H9 (cell line): ENCODE measurements at regions not wholly inside any gene's neighbourhood (a gene's known extent, or its start where the extent isn't known, plus 50 kb on each side); places are given as distances from the start of the nearest gene placed in this dataset.

ENCODE experiments used
- DNase-seq: peaks from one replicate; pipeline ENCODE4 v3.0.0-alpha.2; 2017
- H2AFZ ChIP-seq: one replicate; pipeline ENCODE4 v1.6.1; 2013; ENCODE audit warnings: mild to moderate bottlenecking, low read length, control low read depth, moderate library complexity
- H2AK5ac ChIP-seq: 2 replicates; pipeline ENCODE4 v1.6.1; 2013; ENCODE audit warnings: low read length, control low read depth, mixed read lengths; ENCODE audit not compliant: insufficient read length
- H2BK120ac ChIP-seq: one replicate; pipeline ENCODE4 v1.6.1; 2013; ENCODE audit warnings: low read depth, mild to moderate bottlenecking, low read length, control low read depth, inconsistent platforms; ENCODE audit not compliant: poor library complexity, severe bottlenecking
- H2BK12ac ChIP-seq: 2 replicates; pipeline ENCODE4 v1.6.1; 2013; ENCODE audit warnings: low read length, control low read depth, mixed read lengths, low read depth; ENCODE audit not compliant: insufficient read length
- H2BK15ac ChIP-seq: 2 replicates; pipeline ENCODE4 v1.6.1; 2013; ENCODE audit warnings: low read depth, low read length, control low read depth
- H2BK20ac ChIP-seq: one replicate; pipeline ENCODE4 v1.6.1; 2013; ENCODE audit warnings: low read depth, mild to moderate bottlenecking, low read length, control low read depth, inconsistent platforms; ENCODE audit not compliant: poor library complexity, severe bottlenecking
- H2BK5ac ChIP-seq: 2 replicates; pipeline ENCODE4 v1.6.1; 2013; ENCODE audit warnings: low read length, control low read depth, mixed read lengths; ENCODE audit not compliant: insufficient read length
- H3K14ac ChIP-seq: 2 replicates; pipeline ENCODE4 v1.6.1; 2013; ENCODE audit warnings: low read length, control low read depth; ENCODE audit not compliant: insufficient read depth
- H3K18ac ChIP-seq: 2 replicates; pipeline ENCODE4 v1.6.1; 2013; ENCODE audit warnings: low read depth, mild to moderate bottlenecking, mixed read lengths, low read length, control low read depth; ENCODE audit not compliant: insufficient read length
- H3K23ac ChIP-seq: 2 replicates; pipeline ENCODE4 v1.6.1; 2013; ENCODE audit warnings: low read length, control low read depth, mixed read lengths, low read depth; ENCODE audit not compliant: insufficient read length
- H3K23me2 ChIP-seq: 2 replicates; pipeline ENCODE4 v1.6.1; 2013; ENCODE audit warnings: low read depth, mild to moderate bottlenecking, mixed read lengths, low read length, control low read depth; ENCODE audit not compliant: insufficient read length, poor library complexity, severe bottlenecking
- H3K27ac ChIP-seq: 2 replicates; pipeline ENCODE4 v1.5.1; 2013; ENCODE audit warnings: low read length, control low read depth, mixed read lengths, low read depth; ENCODE audit not compliant: insufficient read length
- H3K27me3 ChIP-seq: 2 replicates; pipeline ENCODE4 v1.6.1; 2013; ENCODE audit warnings: low read length, control low read depth, inconsistent platforms; ENCODE audit not compliant: insufficient read depth
- H3K4ac ChIP-seq: 2 replicates; pipeline ENCODE4 v1.6.1; 2013; ENCODE audit warnings: low read depth, mild to moderate bottlenecking, control low read depth, inconsistent platforms, low read length, moderate library complexity
- H3K4me1 ChIP-seq: 2 replicates; pipeline ENCODE4 v1.6.1; 2013; ENCODE audit warnings: low read length, control low read depth, inconsistent platforms; ENCODE audit not compliant: insufficient read depth
- H3K4me2 ChIP-seq: 2 replicates; pipeline ENCODE4 v1.6.1; 2013; ENCODE audit warnings: low read length, control low read depth, mixed read lengths; ENCODE audit not compliant: insufficient read length, insufficient read depth
- H3K56ac ChIP-seq: 2 replicates; pipeline ENCODE4 v1.6.1; 2013; ENCODE audit warnings: low read depth, mild to moderate bottlenecking, mixed read lengths, low read length, control low read depth; ENCODE audit not compliant: insufficient read length
- H3K79me1 ChIP-seq: 2 replicates; pipeline ENCODE4 v1.6.1; 2013; ENCODE audit warnings: low read depth, mild to moderate bottlenecking, moderate library complexity, low read length, control low read depth, inconsistent platforms; ENCODE audit not compliant: insufficient read depth, poor library complexity, severe bottlenecking
- H3K79me2 ChIP-seq: 2 replicates; pipeline ENCODE4 v1.6.1; 2013; ENCODE audit warnings: low read length, control low read depth, inconsistent platforms; ENCODE audit not compliant: insufficient read depth
- H3K9ac ChIP-seq: 2 replicates; pipeline ENCODE4 v1.6.1; 2013; ENCODE audit warnings: low read length, control low read depth, mixed read lengths; ENCODE audit not compliant: insufficient read length; ENCODE audit errors: extremely low read depth
- H3K9me3 ChIP-seq: one replicate; pipeline ENCODE4 v1.6.1; 2013; ENCODE audit warnings: low read depth, low read length, inconsistent platforms; ENCODE audit not compliant: control insufficient read depth
- H3T11ph ChIP-seq: one replicate; pipeline ENCODE4 v1.6.1; 2013; ENCODE audit warnings: mild to moderate bottlenecking, low read length, control low read depth, inconsistent platforms
- H4K20me1 ChIP-seq: one replicate; pipeline ENCODE4 v1.6.1; 2013; ENCODE audit not compliant: control insufficient read depth, insufficient read length, insufficient read depth
- H4K5ac ChIP-seq: 2 replicates; pipeline ENCODE4 v1.6.1; 2013; ENCODE audit warnings: low read depth, mild to moderate bottlenecking, mixed read lengths, low read length, control low read depth; ENCODE audit not compliant: insufficient read length
- H4K8ac ChIP-seq: replicated peaks from 2 replicates; pipeline ENCODE4 v1.6.1; 2013; ENCODE audit warnings: low read length, control low read depth, mixed read lengths, low read depth; ENCODE audit not compliant: insufficient read length
- H4K91ac ChIP-seq: 2 replicates; pipeline ENCODE4 v1.6.1; 2013; ENCODE audit warnings: low read depth, mild to moderate bottlenecking, moderate library complexity, mixed read lengths, low read length, control low read depth; ENCODE audit not compliant: insufficient read length
- H3K27ac Mint-ChIP-seq, 3 experiments: 2 replicates in 2 of 3; 3 replicates in 1 of 3; pipeline ENCODE4 v1.8.0; 2020 to 2021; ENCODE audit warnings: mixed read lengths in 3 of 3, mild to moderate bottlenecking in 1 of 3, moderate library complexity in 1 of 3
- H3K27me3 Mint-ChIP-seq: 2 replicates; pipeline ENCODE4 v1.8.0; 2021; ENCODE audit warnings: low read depth, mild to moderate bottlenecking, moderate library complexity, mixed read lengths
- H3K36me3 Mint-ChIP-seq, 3 experiments: 2 replicates in 2 of 3; 3 replicates in 1 of 3; pipeline ENCODE4 v1.8.0; 2020 to 2021; ENCODE audit warnings: low read depth in 3 of 3, mixed read lengths in 3 of 3; ENCODE audit not compliant: insufficient read depth in 1 of 3
- H3K4me1 Mint-ChIP-seq, 2 experiments: 2 replicates each; pipeline ENCODE4 v1.8.0; 2020; ENCODE audit warnings: mixed read lengths in 2 of 2
- H3K4me3 Mint-ChIP-seq, 2 experiments: 2 replicates in 1 of 2; 3 replicates in 1 of 2; pipeline ENCODE4 v1.8.0; 2020 to 2021; ENCODE audit warnings: mild to moderate bottlenecking in 2 of 2, mixed read lengths in 2 of 2, moderate library complexity in 1 of 2
- H3K9me3 Mint-ChIP-seq, 2 experiments: 2 replicates in 1 of 2; 3 replicates in 1 of 2; pipeline ENCODE4 v1.8.0; 2020; ENCODE audit warnings: mild to moderate bottlenecking in 2 of 2, mixed read lengths in 2 of 2, moderate library complexity in 1 of 2
- WGBS: extraction: QIAGEN DNeasy Blood & Tissue Kit; methylation state at CpG from one replicate; pipeline ENCODE4 v1.1.7; 2013; ENCODE audit warnings: missing lambda C conversion rate, low lambda C conversion rate, mixed read lengths; ENCODE audit not compliant: insufficient read length; ENCODE audit errors: extremely low coverage; 5-methylcytosine and 5-hydroxymethylcytosine counted together
- TF ChIP-seq, protein P1 (sequence below): fragments of 200-600 bp; sonication (generic); conservative IDR thresholded peaks from 3 replicates; pipeline ENCODE4 v1.8.0; 2021; ENCODE audit warnings: antibody characterized with exemption, mild to moderate bottlenecking

DNA sequence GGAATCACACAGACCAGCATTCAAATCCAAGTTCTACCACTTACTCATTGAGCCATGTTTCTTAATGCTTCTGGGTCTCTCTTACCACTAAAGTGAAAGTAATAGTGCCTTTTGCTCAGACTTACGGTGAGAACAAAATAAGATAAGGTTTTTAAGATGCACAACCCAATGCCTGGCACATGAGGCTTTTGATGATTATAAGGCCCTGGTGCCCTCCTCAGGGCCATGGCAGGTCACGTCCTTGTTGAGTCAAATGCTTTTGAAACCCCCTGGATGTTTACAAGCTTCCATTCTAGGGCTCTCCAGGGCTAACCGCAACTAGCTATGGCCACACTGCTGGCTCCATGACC, 76.0 kb downstream of the TENT5C start:
- TF ChIP-seq, protein P1, sequence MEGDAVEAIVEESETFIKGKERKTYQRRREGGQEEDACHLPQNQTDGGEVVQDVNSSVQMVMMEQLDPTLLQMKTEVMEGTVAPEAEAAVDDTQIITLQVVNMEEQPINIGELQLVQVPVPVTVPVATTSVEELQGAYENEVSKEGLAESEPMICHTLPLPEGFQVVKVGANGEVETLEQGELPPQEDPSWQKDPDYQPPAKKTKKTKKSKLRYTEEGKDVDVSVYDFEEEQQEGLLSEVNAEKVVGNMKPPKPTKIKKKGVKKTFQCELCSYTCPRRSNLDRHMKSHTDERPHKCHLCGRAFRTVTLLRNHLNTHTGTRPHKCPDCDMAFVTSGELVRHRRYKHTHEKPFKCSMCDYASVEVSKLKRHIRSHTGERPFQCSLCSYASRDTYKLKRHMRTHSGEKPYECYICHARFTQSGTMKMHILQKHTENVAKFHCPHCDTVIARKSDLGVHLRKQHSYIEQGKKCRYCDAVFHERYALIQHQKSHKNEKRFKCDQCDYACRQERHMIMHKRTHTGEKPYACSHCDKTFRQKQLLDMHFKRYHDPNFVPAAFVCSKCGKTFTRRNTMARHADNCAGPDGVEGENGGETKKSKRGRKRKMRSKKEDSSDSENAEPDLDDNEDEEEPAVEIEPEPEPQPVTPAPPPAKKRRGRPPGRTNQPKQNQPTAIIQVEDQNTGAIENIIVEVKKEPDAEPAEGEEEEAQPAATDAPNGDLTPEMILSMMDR: no peak
- no peaks in the 10 kb centered on the region for H3K9me3 ChIP-seq
- H3K79me1 ChIP-seq: no peaks in the 10 kb centered on the region
- H2AK5ac ChIP-seq: no peak overlapping the region
- no peak overlapping the region for H3K4ac ChIP-seq
- no peak overlapping the region for H3K4me2 ChIP-seq
- H2BK20ac ChIP-seq: no peak overlapping the region
- no peaks in the 10 kb centered on the region for H3K27me3 Mint-ChIP-seq
- H3K56ac ChIP-seq: no peak overlapping the region
- no peak overlapping the region for H2BK12ac ChIP-seq
- no peak overlapping the region for H2AFZ ChIP-seq
- no peaks in the 10 kb centered on the region for H3K23me2 ChIP-seq
- H3K27ac Mint-ChIP-seq: no peak overlapping the region
- no peak overlapping the region for H2BK120ac ChIP-seq
- H4K5ac ChIP-seq: no peak overlapping the region
- no peak overlapping the region for H3K9ac ChIP-seq
- no peak overlapping the region for H3T11ph ChIP-seq
- no peak overlapping the region for H3K23ac ChIP-seq
- H3K4me1 Mint-ChIP-seq: peaks cover 8 to 17% of the 10 kb centered on the region in 2 experiments
- no peak overlapping the region for H2BK5ac ChIP-seq
- no peak overlapping the region for H4K91ac ChIP-seq
- no CpG with 5 or more reads among the region's 3 CpGs for WGBS
- no peak overlapping the region for H4K8ac ChIP-seq
- no peaks in the 10 kb centered on the region for H3K36me3 Mint-ChIP-seq
- H3K4me1 ChIP-seq: no peaks in the 10 kb centered on the region
- no peaks in the 10 kb centered on the region for H4K20me1 ChIP-seq
- H3K14ac ChIP-seq: no peak overlapping the region
- no peak overlapping the region for H2BK15ac ChIP-seq
- no peaks in the 10 kb centered on the region for H3K9me3 Mint-ChIP-seq
- no peaks in the 10 kb centered on the region for H3K27me3 ChIP-seq
- H3K4me3 Mint-ChIP-seq: no peak overlapping the region
- no peak for DNase-seq
- H3K18ac ChIP-seq: no peak overlapping the region
- no peak overlapping the region for H3K27ac ChIP-seq
- no peaks in the 10 kb centered on the region for H3K79me2 ChIP-seq
